Spleen (tissue), 11 donors: ENCODE measurements at regions not wholly inside any gene's neighbourhood (a gene's known extent, or its start where the extent isn't known, plus 50 kb on each side); places are given as distances from the start of the nearest gene placed in this dataset.
"Not testable (repeated sequence)": the region's sequence is repeated elsewhere in the genome, so short reads cannot be mapped to it uniquely, and the experiment has no call there.

Experiments
- DNase-seq: peaks from one replicate; pipeline ENCODE4 v3.0.0-alpha.2; 2020
- H3K27ac ChIP-seq, 8 donors: fragments of 200-600 bp; sonication (generic) in 7 of 8; 1 replicate in 4 of 8; 2 replicates in 4 of 8; pipeline versions ENCODE4 v1.5.0 to v1.8.0; 2016 to 2021; ENCODE audit warnings: inconsistent platforms in 4 of 8, mild to moderate bottlenecking in 4 of 8, moderate library complexity in 1 of 8
- H3K27me3 ChIP-seq, 7 donors: fragments of 200-600 bp; sonication (generic) in 6 of 7; replicated peaks in 1 of 7; 1 replicate in 4 of 7; 2 replicates in 3 of 7; pipeline versions ENCODE4 v1.5.0 to v1.8.0; 2016 to 2021; ENCODE audit warnings: inconsistent platforms in 3 of 7, mild to moderate bottlenecking in 1 of 7
- H3K36me3 ChIP-seq, 6 donors: fragments of 200-600 bp; sonication (generic) in 5 of 6; 1 replicate in 4 of 6; 2 replicates in 2 of 6; pipeline versions ENCODE4 v1.5.0 to v1.8.0; 2016 to 2021; ENCODE audit warnings: inconsistent platforms in 2 of 6
- H3K4me1 ChIP-seq, 6 donors: fragments of 200-600 bp; sonication (generic) in 5 of 6; 1 replicate in 3 of 6; 2 replicates in 3 of 6; pipeline versions ENCODE4 v1.5.0 to v1.8.0; 2016 to 2021; ENCODE audit warnings: inconsistent platforms in 3 of 6
- H3K4me3 ChIP-seq, 8 donors: fragments of 200-600 bp; sonication (generic) in 7 of 8; 1 replicate in 4 of 8; 2 replicates in 4 of 8; pipeline versions ENCODE4 v1.5.0 to v1.8.0; 2016 to 2021; ENCODE audit warnings: inconsistent platforms in 4 of 8, mild to moderate bottlenecking in 4 of 8, moderate library complexity in 2 of 8
- H3K9me3 ChIP-seq, 8 donors: fragments of 200-600 bp; sonication (generic) in 7 of 8; 1 replicate in 4 of 8; 2 replicates in 4 of 8; pipeline versions ENCODE4 v1.5.0 to v1.8.0; 2016 to 2021; ENCODE audit warnings: inconsistent platforms in 4 of 8
- POLR2A ChIP-seq, 3 donors: fragments of 450-650 bp; IDR thresholded peaks; one replicate each; pipeline ENCODE4 v1.5.1; 2017; ENCODE audit warnings: antibody characterized with exemption in 3 of 3, mild to moderate bottlenecking in 1 of 3
- POLR2AphosphoS5 ChIP-seq, 3 donors: sonication (generic); formaldehyde crosslinking; IDR thresholded peaks; one replicate each; pipeline ENCODE4 v1.5.1; 2017; ENCODE audit warnings: antibody characterized with exemption in 3 of 3
- WGBS, 5 donors: extraction: QIAGEN DNeasy Blood & Tissue Kit in 3 of 5; methylation state at CpG; one replicate each; pipeline versions ENCODE4 v1.1.5 to v1.1.7; 2013 to 2018; 5-methylcytosine and 5-hydroxymethylcytosine counted together
- intact Hi-C: fragments of 100-400 bp; cut with DNase I; formaldehyde crosslinking; loops from one replicate; pipeline ENCODE4 v1.15.0; 2023; ENCODE audit warnings: low total_unique reads
- TF ChIP-seq, protein P1 (sequence below), 11 experiments: fragments of 200-600 bp in 7 of 11; fragments of 450-650 bp in 4 of 11; sonication (generic) in 4 of 11; IDR thresholded peaks in 8 of 11; conservative IDR thresholded peaks in 3 of 11; 1 replicate in 7 of 11; 2 replicates in 4 of 11; pipeline versions ENCODE4 v1.4.0 to v1.8.0; 2016 to 2021; ENCODE audit warnings: antibody characterized with exemption in 11 of 11, inconsistent platforms in 4 of 11, mild to moderate bottlenecking in 1 of 11
- donor health status: healthy with polysubstance abuse.
- donor health status: DM: no; HTN: no; CAD: no; lungs with moderate emphysema.
- donor health status: DM: no; HTN: no; CAD: no.
- donor health status: Bipolar disorder and iron deficiency.
- donor health status: healthy.
- donor health status: DM: no; HTN: no; CAD: no.
- donor health status: DM: yes; HTN: yes; CAD: no.

DNA sequence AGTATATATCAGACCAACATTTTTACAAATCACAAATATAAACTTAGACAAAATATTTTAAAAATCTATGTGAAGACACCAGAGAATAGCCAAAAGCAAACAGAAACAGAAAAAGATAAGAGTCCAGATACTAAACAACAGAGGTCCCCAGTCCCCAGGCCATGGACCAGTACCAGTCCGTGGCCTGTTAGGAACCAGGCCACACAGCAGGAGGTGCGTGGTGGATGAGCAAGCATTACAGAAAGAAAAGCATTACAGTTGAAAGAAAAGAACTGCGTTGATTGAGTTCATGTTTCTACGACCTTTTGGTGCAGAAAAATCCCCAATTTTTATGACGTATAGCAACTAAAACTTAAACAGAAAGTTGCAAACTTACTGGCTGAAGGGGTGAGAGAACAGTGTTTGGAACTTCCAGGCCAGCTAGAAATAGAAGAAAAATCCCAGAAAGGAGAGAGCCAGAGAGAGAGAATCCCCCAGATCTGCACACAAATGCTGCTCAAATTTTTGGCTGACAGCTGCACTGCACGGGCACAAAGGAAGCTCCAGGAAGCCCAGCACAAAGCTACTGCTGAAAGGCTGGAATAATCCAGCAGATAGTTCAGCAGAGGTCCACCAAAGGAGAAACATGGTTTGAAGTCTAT, 159.6 kb upstream of the C14orf180 start:
- no peak overlapping the region for H3K4me3 ChIP-seq
- no peaks in the 10 kb centered on the region for H3K36me3 ChIP-seq
- no peak overlapping the region for H3K27ac ChIP-seq
- H3K4me1 ChIP-seq: peaks cover 0 to 4% (median 0%) of the 10 kb centered on the region in 6 donors
- TF ChIP-seq POLR2AphosphoS5 (IDR thresholded peaks at IDR 0.05): no peak
- no peak for TF ChIP-seq POLR2A (IDR thresholded peaks at IDR 0.05)
- TF ChIP-seq, protein P1, sequence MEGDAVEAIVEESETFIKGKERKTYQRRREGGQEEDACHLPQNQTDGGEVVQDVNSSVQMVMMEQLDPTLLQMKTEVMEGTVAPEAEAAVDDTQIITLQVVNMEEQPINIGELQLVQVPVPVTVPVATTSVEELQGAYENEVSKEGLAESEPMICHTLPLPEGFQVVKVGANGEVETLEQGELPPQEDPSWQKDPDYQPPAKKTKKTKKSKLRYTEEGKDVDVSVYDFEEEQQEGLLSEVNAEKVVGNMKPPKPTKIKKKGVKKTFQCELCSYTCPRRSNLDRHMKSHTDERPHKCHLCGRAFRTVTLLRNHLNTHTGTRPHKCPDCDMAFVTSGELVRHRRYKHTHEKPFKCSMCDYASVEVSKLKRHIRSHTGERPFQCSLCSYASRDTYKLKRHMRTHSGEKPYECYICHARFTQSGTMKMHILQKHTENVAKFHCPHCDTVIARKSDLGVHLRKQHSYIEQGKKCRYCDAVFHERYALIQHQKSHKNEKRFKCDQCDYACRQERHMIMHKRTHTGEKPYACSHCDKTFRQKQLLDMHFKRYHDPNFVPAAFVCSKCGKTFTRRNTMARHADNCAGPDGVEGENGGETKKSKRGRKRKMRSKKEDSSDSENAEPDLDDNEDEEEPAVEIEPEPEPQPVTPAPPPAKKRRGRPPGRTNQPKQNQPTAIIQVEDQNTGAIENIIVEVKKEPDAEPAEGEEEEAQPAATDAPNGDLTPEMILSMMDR (IDR thresholded peaks at IDR 0.05 in 8 of 11, conservative IDR thresholded peaks at IDR 0.05 in 3 of 11): no peak
- intact Hi-C loops: no loop called here
- no peaks in the 10 kb centered on the region for H3K27me3 ChIP-seq
- 53 to 69% (median 65%) methylated on average over 6 of the region's 6 CpGs for WGBS, 5 donors
- no peaks in the 10 kb centered on the region for H3K9me3 ChIP-seq
- no peak for DNase-seq

DNA sequence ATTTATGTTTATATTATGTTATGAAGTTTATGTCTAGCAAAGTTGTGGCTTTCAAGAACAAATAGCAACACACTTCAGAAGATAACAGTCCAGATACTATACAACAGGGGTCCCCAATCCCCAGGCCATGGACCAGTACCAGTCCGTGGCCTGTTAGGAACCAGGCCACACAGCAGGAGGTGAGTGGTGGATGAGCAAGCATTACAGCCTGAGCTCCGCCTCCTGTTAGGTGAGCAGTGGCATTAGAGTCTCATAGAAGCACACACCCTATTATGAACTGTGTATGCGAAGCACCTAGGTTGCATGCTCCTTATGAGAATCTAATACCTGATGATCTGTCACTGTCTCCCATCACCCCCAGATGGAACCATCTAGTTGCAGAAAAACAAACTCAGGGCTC, 159.0 kb upstream of the C14orf180 start:
- H3K27ac ChIP-seq, H3K4me3 ChIP-seq, H3K36me3 ChIP-seq, intact Hi-C loops, H3K4me1 ChIP-seq, H3K27me3 ChIP-seq, H3K9me3 ChIP-seq, DNase-seq: not testable (repeated sequence)
- 84 to 91% (median 87%) methylated on average over 3 of the region's 3 CpGs for WGBS, 5 donors

DNA sequence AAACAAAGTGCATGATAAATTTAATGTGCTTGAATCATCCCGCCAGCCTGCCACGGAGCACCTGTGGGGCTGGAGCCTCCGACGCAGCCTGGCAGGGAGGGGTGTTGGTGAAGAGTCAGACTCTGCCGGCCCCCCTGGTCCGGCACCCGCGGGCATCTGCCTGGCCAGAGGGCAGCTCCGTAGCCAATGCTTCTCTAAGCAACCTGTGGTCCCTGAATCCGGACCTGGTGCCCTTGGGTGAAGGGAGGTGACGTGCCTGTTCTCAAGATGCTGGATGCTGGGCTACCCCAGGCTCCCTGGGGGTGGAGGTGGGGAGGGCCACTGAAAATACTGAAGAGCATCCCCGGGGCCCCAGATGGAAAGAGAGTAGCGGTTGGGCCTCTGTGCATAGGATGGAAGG, 158.6 kb upstream of the C14orf180 start:
- Histone ChIP-seq H3K27ac (no peak overlapping the region), H3K4me1 (peaks cover 0 to 13% (median 0%) of the 10 kb centered on the region in 6 donors), H3K27me3 (no peaks in the 10 kb centered on the region), H3K9me3 (no peaks in the 10 kb centered on the region), H3K36me3 (no peaks in the 10 kb centered on the region), H3K4me3 (no peak overlapping the region)
- no peak for DNase-seq
- WGBS, 5 donors: 88 to 98% (median 92%) methylated on average over 13 of the region's 13 CpGs
- TF ChIP-seq POLR2A (IDR thresholded peaks at IDR 0.05) (no peak), POLR2AphosphoS5 (IDR thresholded peaks at IDR 0.05) (no peak)
- TF ChIP-seq, protein P1 (IDR thresholded peaks at IDR 0.05 in 8 of 11, conservative IDR thresholded peaks at IDR 0.05 in 3 of 11): no peak
- intact Hi-C loops: no loop called here

DNA sequence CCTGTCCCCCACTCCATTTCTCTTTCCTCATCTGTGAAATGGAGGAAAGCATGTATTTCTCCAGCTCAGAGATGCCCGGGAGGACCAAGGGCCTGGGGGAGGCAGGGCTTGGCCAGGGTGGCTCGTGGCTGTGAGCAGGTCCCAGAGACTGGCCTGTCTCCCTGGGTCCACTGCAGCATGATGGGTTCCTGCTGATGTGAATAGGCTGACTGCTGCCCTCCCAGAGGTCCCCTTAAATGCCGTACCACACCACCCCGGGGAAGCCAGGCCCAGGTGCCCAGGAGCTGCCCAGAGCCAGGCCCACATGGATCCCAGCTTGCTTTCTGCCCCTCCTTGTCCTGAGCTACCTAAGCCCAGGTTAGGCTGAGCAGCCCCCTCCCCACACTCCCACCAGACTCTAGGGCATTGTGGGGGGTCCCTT, 158.2 kb upstream of the C14orf180 start:
- no peak overlapping the region for H3K27ac ChIP-seq
- no peak overlapping the region for H3K4me3 ChIP-seq
- no peaks in the 10 kb centered on the region for H3K9me3 ChIP-seq
- H3K27me3 ChIP-seq: no peaks in the 10 kb centered on the region
- H3K4me1 ChIP-seq: peaks cover 0 to 13% (median 0%) of the 10 kb centered on the region in 6 donors
- no peak for TF ChIP-seq POLR2AphosphoS5 (IDR thresholded peaks at IDR 0.05)
- TF ChIP-seq, protein P1 (IDR thresholded peaks at IDR 0.05 in 8 of 11, conservative IDR thresholded peaks at IDR 0.05 in 3 of 11): no peak
- TF ChIP-seq POLR2A (IDR thresholded peaks at IDR 0.05): no peak
- H3K36me3 ChIP-seq: no peaks in the 10 kb centered on the region
- intact Hi-C loops: no loop called here
- 88 to 100% (median 90%) methylated on average over 2 to 4 of the region's 4 CpGs for WGBS, 5 donors
- no peak for DNase-seq
